ENCODE measurements at regions not wholly inside any gene's neighbourhood (a gene's known extent, or its start where the extent isn't known, plus 50 kb on each side); places are given as distances from the start of the nearest gene placed in this dataset. TPM values are rescaled to one million over a fixed set of nuclear protein-coding genes. Genes with fewer than 3 reads are reported as not detected.
A peak's percentile ranks its signal among the peaks of the same experiment; 100 is the strongest.
"Not testable (repeated sequence)": the region's sequence is repeated elsewhere in the genome, so short reads cannot be mapped to it uniquely, and the experiment has no call there.

DNA sequence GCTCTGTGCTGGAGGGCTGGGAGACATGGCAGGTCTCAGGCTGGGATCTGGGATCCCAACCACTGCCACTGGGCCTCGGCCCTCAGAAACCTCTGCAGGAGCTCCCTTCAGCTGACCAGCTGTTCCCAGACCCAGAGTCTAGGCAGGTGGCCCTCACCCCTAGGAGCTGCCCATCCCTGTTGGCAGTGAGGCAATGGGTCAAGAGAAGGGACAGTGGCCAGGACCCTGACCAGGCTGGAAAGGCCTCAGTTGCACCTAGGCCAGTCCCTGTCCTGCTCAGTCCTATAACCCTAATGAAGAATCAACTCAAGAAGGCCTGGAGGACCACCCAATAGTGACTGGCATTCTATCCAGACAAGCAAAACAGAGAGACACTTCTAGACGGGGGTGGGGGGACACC is 52.4 kb upstream of the POTEH start:
- H3K36me3 ChIP-seq (replicated peaks in 1 of 2; ENCODE audit: control insufficient read depth in 1 of 2, insufficient read depth in 2 of 2, low read length in 2 of 2); H3K4me2 ChIP-seq (replicated peaks; ENCODE audit: extremely low read depth, low read length, poor library complexity, severe bottlenecking); H3K27me3 Mint-ChIP-seq (ENCODE audit: low read depth in 3 of 3); H2AFZ ChIP-seq (ENCODE audit: insufficient read depth, low read depth, low read length, poor library complexity, severe bottlenecking); H3K27ac Mint-ChIP-seq; H3K9ac ChIP-seq (ENCODE audit: insufficient read depth, low read length, poor library complexity, severe bottlenecking); intact Hi-C loops (cut with micrococcal nuclease); DNase-seq; H3K4me3 Mint-ChIP-seq; H3K4me3 ChIP-seq (replicated peaks in 1 of 3; ENCODE audit: low read depth in 2 of 3, low read length in 3 of 3); H3K27ac ChIP-seq (ENCODE audit: low read depth in 1 of 2, low read length in 2 of 2); H3K36me3 Mint-ChIP-seq; H3K4me1 ChIP-seq (ENCODE audit: control insufficient read depth in 1 of 2, insufficient read depth in 2 of 2, low read length in 2 of 2); H3K27me3 ChIP-seq (ENCODE audit: control insufficient read depth in 2 of 2, insufficient read depth in 2 of 2, low read length in 2 of 2); H3K79me2 ChIP-seq (ENCODE audit: insufficient read depth, low read length); H3K4me1 Mint-ChIP-seq; H4K20me1 ChIP-seq (ENCODE audit: insufficient read depth, low read length): not testable (repeated sequence)
- H3K9me3 Mint-ChIP-seq, result peaks cover 4 to 17% (median 6%) of the 10 kb centered on the region in 7 donors
- peaks cover 0 to 17% of the 10 kb centered on the region in 2 donors for H3K9me3 ChIP-seq (replicated peaks in 1 of 2; ENCODE audit: control insufficient read depth in 1 of 2, insufficient read depth in 1 of 2, low read length in 2 of 2)
- no CpG with 5 or more reads among the region's 2 CpGs for WGBS (ENCODE audit: insufficient coverage)

DNA sequence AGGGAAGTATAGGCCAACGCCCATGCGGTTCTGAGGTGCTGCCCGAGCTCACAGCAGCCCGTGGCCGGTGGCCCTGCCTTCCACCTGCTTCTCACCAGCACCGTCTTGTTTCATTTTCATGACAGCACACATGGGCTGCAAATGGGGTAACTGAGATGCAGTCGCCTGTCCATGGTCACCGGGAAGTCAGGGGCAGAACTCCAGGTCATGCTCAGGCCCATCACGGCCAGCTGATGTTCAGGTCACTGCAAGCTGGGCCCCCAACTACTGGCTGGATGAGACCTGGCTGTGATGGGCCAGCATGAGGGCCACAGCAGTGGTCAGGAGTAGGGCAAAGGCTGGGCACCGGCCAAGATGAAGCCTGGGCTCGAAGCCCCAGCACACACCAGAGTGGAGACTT is 51.9 kb upstream of the POTEH start:
- WGBS (ENCODE audit: insufficient coverage), result 72% methylated on average over 4 of the region's 11 CpGs
- H3K9ac ChIP-seq (ENCODE audit: insufficient read depth, low read length, poor library complexity, severe bottlenecking); H4K20me1 ChIP-seq (ENCODE audit: insufficient read depth, low read length); H3K79me2 ChIP-seq (ENCODE audit: insufficient read depth, low read length); intact Hi-C loops (cut with micrococcal nuclease); H3K27me3 Mint-ChIP-seq (ENCODE audit: low read depth in 3 of 3); H3K36me3 Mint-ChIP-seq; H3K4me1 ChIP-seq (ENCODE audit: control insufficient read depth in 1 of 2, insufficient read depth in 2 of 2, low read length in 2 of 2); H2AFZ ChIP-seq (ENCODE audit: insufficient read depth, low read depth, low read length, poor library complexity, severe bottlenecking); H3K4me2 ChIP-seq (replicated peaks; ENCODE audit: extremely low read depth, low read length, poor library complexity, severe bottlenecking); H3K4me3 ChIP-seq (replicated peaks in 1 of 3; ENCODE audit: low read depth in 2 of 3, low read length in 3 of 3); H3K27me3 ChIP-seq (ENCODE audit: control insufficient read depth in 2 of 2, insufficient read depth in 2 of 2, low read length in 2 of 2); H3K27ac ChIP-seq (ENCODE audit: low read depth in 1 of 2, low read length in 2 of 2); H3K4me3 Mint-ChIP-seq; H3K27ac Mint-ChIP-seq; H3K36me3 ChIP-seq (replicated peaks in 1 of 2; ENCODE audit: control insufficient read depth in 1 of 2, insufficient read depth in 2 of 2, low read length in 2 of 2); H3K4me1 Mint-ChIP-seq: not testable (repeated sequence)
- peaks cover 0 to 17% of the 10 kb centered on the region in 2 donors for H3K9me3 ChIP-seq (replicated peaks in 1 of 2; ENCODE audit: control insufficient read depth in 1 of 2, insufficient read depth in 1 of 2, low read length in 2 of 2)
- peaks cover 4 to 17% (median 6%) of the 10 kb centered on the region in 7 donors for H3K9me3 Mint-ChIP-seq
- peak in 1 of 3 donors; percentile 0 for DNase-seq

Small RNAs in the stretch of these regions (small RNA-seq; reads per million reads assigned to genes)
- gene AP000532.1 (ENCODE audit: insufficient read length, low read depth) (not detected), gene AP000533.3 (ENCODE audit: insufficient read length, low read depth) (not detected)
